ENCODE measurements at regions not wholly inside any gene's neighbourhood (a gene's known extent, or its start where the extent isn't known, plus 50 kb on each side); places are given as distances from the start of the nearest gene placed in this dataset.

GRCh38 chr6:160832422-160832821 lies 130.4 kb downstream of the PLG start:
- DNase-seq (ENCODE audit: low read depth, low spot score) (no peak), FAIRE-seq (no peak)
- ChIA-PET POLR2A (no interaction called here), CTCF (no interaction called here)
- BruUV-seq (replicated peaks): no TSS peak
- Histone ChIP-seq H3K9ac (replicated peaks; ENCODE audit: extremely low read depth, insufficient read depth, low read length) (no peak overlapping the region), H3K36me3 (ENCODE audit: control insufficient read depth in 2 of 2, extremely low read depth in 1 of 2, insufficient read depth in 2 of 2, low read length in 2 of 2) (no peaks in the 10 kb centered on the region), H3K4me3 (replicated peaks in 1 of 3; ENCODE audit: insufficient read depth in 1 of 3, low read depth in 1 of 3, low read length in 3 of 3) (no peak overlapping the region), H3K4me1 (ENCODE audit: control insufficient read depth, extremely low read depth, insufficient read depth, low read length) (no peaks in the 10 kb centered on the region), H3K27ac (ENCODE audit: insufficient read depth, low read depth, low read length) (no peak overlapping the region), H3K27me3 (ENCODE audit: control insufficient read depth in 2 of 2, insufficient read depth in 2 of 2, low read length in 2 of 2) (no peaks in the 10 kb centered on the region), H3K9me1 (replicated peaks; ENCODE audit: control insufficient read depth, extremely low read depth, insufficient read depth, low read length) (no peaks in the 10 kb centered on the region), H4K20me1 (replicated peaks; ENCODE audit: control insufficient read depth, extremely low read depth, insufficient read depth, low read length) (no peaks in the 10 kb centered on the region), H3K4me2 (ENCODE audit: insufficient read depth, low read length) (no peak overlapping the region), H3K79me2 (ENCODE audit: control insufficient read depth, insufficient read depth, low read length) (no peaks in the 10 kb centered on the region), H2AFZ (ENCODE audit: low read depth, low read length) (no peak overlapping the region), H3K9me3 (replicated peaks; ENCODE audit: control insufficient read depth, insufficient read depth, low read length) (no peaks in the 10 kb centered on the region)
- intact Hi-C loops (cut with micrococcal nuclease): no loop called here
- dilution Hi-C loops (cut with MboI; ENCODE audit: extremely low pct_ligation_motif_present, low sequenced_read_pairs): no loop called here
- TF ChIP-seq MYC (IDR thresholded peaks at IDR 0.05; ENCODE audit: low read depth, low read length): no peak
- no peak for TF ChIP-seq POLR2A (IDR thresholded peaks at IDR 0.05; ENCODE audit: low read depth, low read length)
- no peak for TF ChIP-seq POLR2AphosphoS5 (IDR thresholded peaks at IDR 0.05; ENCODE audit: insufficient read depth, low read depth, low read length)
- TF ChIP-seq GATA2 (IDR thresholded peaks at IDR 0.05; ENCODE audit: insufficient read depth, insufficient read length, low read depth, low read length): no peak
- TF ChIP-seq MAX (IDR thresholded peaks at IDR 0.05; ENCODE audit: insufficient read depth, insufficient read length): no peak
- no peak for TF ChIP-seq JUN (IDR thresholded peaks at IDR 0.05; ENCODE audit: borderline replicate concordance, insufficient read depth, insufficient read length, low read depth)
- TF ChIP-seq, protein P1, sequence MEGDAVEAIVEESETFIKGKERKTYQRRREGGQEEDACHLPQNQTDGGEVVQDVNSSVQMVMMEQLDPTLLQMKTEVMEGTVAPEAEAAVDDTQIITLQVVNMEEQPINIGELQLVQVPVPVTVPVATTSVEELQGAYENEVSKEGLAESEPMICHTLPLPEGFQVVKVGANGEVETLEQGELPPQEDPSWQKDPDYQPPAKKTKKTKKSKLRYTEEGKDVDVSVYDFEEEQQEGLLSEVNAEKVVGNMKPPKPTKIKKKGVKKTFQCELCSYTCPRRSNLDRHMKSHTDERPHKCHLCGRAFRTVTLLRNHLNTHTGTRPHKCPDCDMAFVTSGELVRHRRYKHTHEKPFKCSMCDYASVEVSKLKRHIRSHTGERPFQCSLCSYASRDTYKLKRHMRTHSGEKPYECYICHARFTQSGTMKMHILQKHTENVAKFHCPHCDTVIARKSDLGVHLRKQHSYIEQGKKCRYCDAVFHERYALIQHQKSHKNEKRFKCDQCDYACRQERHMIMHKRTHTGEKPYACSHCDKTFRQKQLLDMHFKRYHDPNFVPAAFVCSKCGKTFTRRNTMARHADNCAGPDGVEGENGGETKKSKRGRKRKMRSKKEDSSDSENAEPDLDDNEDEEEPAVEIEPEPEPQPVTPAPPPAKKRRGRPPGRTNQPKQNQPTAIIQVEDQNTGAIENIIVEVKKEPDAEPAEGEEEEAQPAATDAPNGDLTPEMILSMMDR (IDR thresholded peaks at IDR 0.05; ENCODE audit: extremely low read depth in 1 of 2, insufficient read depth in 1 of 2, low read depth in 1 of 2, low read length in 2 of 2): no peak
- no peak for TF ChIP-seq EZH2 (IDR thresholded peaks at IDR 0.05; ENCODE audit: borderline replicate concordance, low read depth, low read length, severe bottlenecking)
- no peak for TF ChIP-seq FOS (IDR thresholded peaks at IDR 0.05; ENCODE audit: borderline replicate concordance, insufficient read depth, low read length)

All from endothelial cell of umbilical vein (primary cell).